Uterus (tissue), 3 donors: ENCODE measurements at regions not wholly inside any gene's neighbourhood (a gene's known extent, or its start where the extent isn't known, plus 50 kb on each side); places are given as distances from the start of the nearest gene placed in this dataset.

Source experiments
- DNase-seq, 2 donors: peaks; one replicate each; pipeline ENCODE4 v3.0.0-alpha.2; 2019 to 2020
- H3K27ac ChIP-seq, 2 donors: fragments of 200-600 bp; sonication (generic); 1 replicate in 1 of 2; 2 replicates in 1 of 2; pipeline ENCODE4 v1.5.1; 2016 to 2018
- H3K27me3 ChIP-seq, 2 donors: fragments of 200-600 bp; sonication (generic); one replicate each; pipeline ENCODE4 v1.5.1; 2018 to 2019; ENCODE audit warnings: control low read depth in 1 of 2
- H3K36me3 ChIP-seq, 2 donors: fragments of 200-600 bp; sonication (generic); one replicate each; pipeline ENCODE4 v1.5.1; 2019; ENCODE audit warnings: control low read depth in 1 of 2
- H3K4me1 ChIP-seq, 2 donors: fragments of 200-600 bp; sonication (generic); one replicate each; pipeline ENCODE4 v1.5.1; 2018 to 2019; ENCODE audit warnings: control low read depth in 1 of 2
- H3K4me3 ChIP-seq, 2 donors: fragments of 200-600 bp; sonication (generic); 1 replicate in 1 of 2; 2 replicates in 1 of 2; pipeline ENCODE4 v1.5.1; 2018 to 2019; ENCODE audit warnings: mild to moderate bottlenecking in 1 of 2
- H3K9me3 ChIP-seq, 2 donors: fragments of 200-600 bp; sonication (generic); one replicate each; pipeline ENCODE4 v1.5.1; 2019; ENCODE audit warnings: control low read depth in 1 of 2
- CTCF ChIP-seq, 4 experiments: fragments of 200-600 bp in 2 of 4; fragments of 450-650 bp in 2 of 4; sonication (generic) in 2 of 4; IDR thresholded peaks; one replicate each; pipeline ENCODE4 v1.5.1; 2016 to 2019; ENCODE audit warnings: antibody characterized with exemption in 4 of 4, mild to moderate bottlenecking in 2 of 4, moderate library complexity in 1 of 4
- POLR2A ChIP-seq, 2 donors: fragments of 450-650 bp; IDR thresholded peaks; one replicate each; pipeline ENCODE4 v1.6.1; 2016; ENCODE audit warnings: antibody characterized with exemption in 2 of 2, mild to moderate bottlenecking in 1 of 2, moderate library complexity in 1 of 2
- intact Hi-C: fragments of 100-400 bp; cut with DNase I; formaldehyde crosslinking; loops from one replicate; pipeline ENCODE4 v1.15.1; 2023; ENCODE audit warnings: low total_unique reads
- donor health status: DM: yes; HTN: yes; CAD: no.

GRCh38 chr2:195356026-195356425 is 301.0 kb upstream of the SLC39A10 start:
- no peak for TF ChIP-seq CTCF (IDR thresholded peaks at IDR 0.05)
- TF ChIP-seq POLR2A (IDR thresholded peaks at IDR 0.05), result no peak
- Histone ChIP-seq H3K4me1 (no peaks in the 10 kb centered on the region), H3K27me3 (no peaks in the 10 kb centered on the region), H3K9me3 (no peaks in the 10 kb centered on the region), H3K27ac (no peak overlapping the region), H3K4me3 (no peak overlapping the region), H3K36me3 (no peaks in the 10 kb centered on the region)
- no peak for DNase-seq
- intact Hi-C loops, result no loop called here

DNA sequence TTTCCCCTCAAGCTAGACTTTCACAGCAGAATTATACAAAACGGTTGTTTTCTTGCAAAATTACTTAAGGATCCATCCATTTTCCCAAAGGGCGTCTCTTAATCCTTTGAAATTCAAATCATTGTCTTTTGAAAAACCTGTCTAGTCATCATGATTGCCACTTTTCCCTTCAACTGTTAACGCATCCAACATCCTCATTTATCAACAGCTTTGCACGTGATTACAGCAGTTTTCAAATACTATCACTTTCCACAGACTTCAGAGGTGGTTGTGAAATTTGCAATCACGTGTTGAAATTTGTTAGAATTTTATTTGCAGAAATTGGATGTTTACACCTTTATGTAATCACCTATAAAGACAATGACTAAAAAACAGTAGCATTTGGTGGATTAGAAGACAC is 304.4 kb upstream of the SLC39A10 start:
- Histone ChIP-seq H3K4me3 (no peak overlapping the region), H3K27ac (no peak overlapping the region), H3K27me3 (no peaks in the 10 kb centered on the region), H3K9me3 (no peaks in the 10 kb centered on the region), H3K36me3 (no peaks in the 10 kb centered on the region), H3K4me1 (no peaks in the 10 kb centered on the region)
- no peak for TF ChIP-seq CTCF (IDR thresholded peaks at IDR 0.05)
- TF ChIP-seq POLR2A (IDR thresholded peaks at IDR 0.05), result no peak
- no peak for DNase-seq
- intact Hi-C loops, result no loop called here

GRCh38 chr2:195343942-195344530 is 313.0 kb upstream of the SLC39A10 start:
- Histone ChIP-seq H3K4me1 (no peaks in the 10 kb centered on the region), H3K9me3 (no peaks in the 10 kb centered on the region), H3K36me3 (no peaks in the 10 kb centered on the region), H3K27me3 (no peaks in the 10 kb centered on the region), H3K27ac (no peak overlapping the region), H3K4me3 (no peak overlapping the region)
- no peak for TF ChIP-seq POLR2A (IDR thresholded peaks at IDR 0.05)
- TF ChIP-seq CTCF (IDR thresholded peaks at IDR 0.05), result no peak
- no peak for DNase-seq
- intact Hi-C loops, result no loop called here

DNA sequence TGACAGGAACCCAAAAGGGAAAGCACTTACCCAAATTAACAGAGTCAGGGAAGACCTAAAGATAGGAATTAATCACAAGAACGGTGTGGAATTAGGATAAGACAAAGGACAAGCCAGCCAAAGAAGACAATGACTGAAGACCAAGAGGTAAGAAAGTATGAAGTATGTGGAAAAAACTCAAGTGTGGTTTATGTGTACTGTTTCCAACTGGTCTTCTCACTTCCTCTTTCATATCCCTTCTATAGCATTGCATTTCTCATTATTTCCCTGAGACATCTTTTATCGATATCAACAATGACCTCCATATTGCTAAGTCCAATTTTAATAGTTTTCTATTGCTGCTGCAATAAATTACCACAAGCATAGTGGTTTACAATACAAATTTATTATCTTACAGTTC is 313.5 kb upstream of the SLC39A10 start:
- Histone ChIP-seq H3K36me3 (no peaks in the 10 kb centered on the region), H3K4me3 (no peak overlapping the region), H3K4me1 (no peaks in the 10 kb centered on the region), H3K9me3 (no peaks in the 10 kb centered on the region), H3K27me3 (no peaks in the 10 kb centered on the region), H3K27ac (no peak overlapping the region)
- intact Hi-C loops, result no loop called here
- TF ChIP-seq POLR2A (IDR thresholded peaks at IDR 0.05) (no peak), CTCF (IDR thresholded peaks at IDR 0.05) (no peak)
- no peak for DNase-seq

DNA sequence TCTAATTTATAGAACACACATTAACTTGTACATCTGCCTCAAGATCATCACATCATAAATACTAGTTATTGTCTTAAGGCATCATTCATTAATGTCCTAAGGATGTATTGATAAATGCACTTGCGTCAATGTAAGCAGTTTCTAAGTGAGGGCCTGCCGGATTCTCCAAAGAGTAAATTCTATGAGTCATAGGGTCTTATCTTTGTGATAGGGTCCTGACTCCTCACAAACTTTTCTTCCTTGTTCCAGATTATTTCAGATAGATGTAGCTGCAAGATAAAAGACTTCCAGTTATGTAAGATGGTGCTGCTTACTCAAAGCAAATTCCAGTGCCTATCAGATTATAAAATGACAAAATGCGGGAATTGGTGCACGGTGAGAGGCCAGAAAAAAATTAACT is 315.0 kb upstream of the SLC39A10 start:
- Histone ChIP-seq H3K9me3 (no peaks in the 10 kb centered on the region), H3K4me3 (no peak overlapping the region), H3K4me1 (no peaks in the 10 kb centered on the region), H3K27ac (no peak overlapping the region), H3K36me3 (no peaks in the 10 kb centered on the region), H3K27me3 (no peaks in the 10 kb centered on the region)
- DNase-seq, result no peak
- intact Hi-C loops, result no loop called here
- no peak for TF ChIP-seq POLR2A (IDR thresholded peaks at IDR 0.05)
- TF ChIP-seq CTCF (IDR thresholded peaks at IDR 0.05), result no peak
